GM12891 (cell line): ENCODE measurements at regions not wholly inside any gene's neighbourhood (a gene's known extent, or its start where the extent isn't known, plus 50 kb on each side); places are given as distances from the start of the nearest gene placed in this dataset.

Experiments used
- PAX5 ChIP-seq: IDR thresholded peaks from 2 replicates; pipeline ENCODE4 v1.6.1; 2011; ENCODE audit warnings: low read length, moderate library complexity, mild to moderate bottlenecking; ENCODE audit not compliant: insufficient read depth, severe bottlenecking
- POLR2A ChIP-seq: IDR thresholded peaks from 2 replicates; pipeline ENCODE4 v1.6.1; 2011; ENCODE audit warnings: low read depth, low read length, control low read depth
- POLR2AphosphoS5 ChIP-seq: IDR thresholded peaks from 2 replicates; pipeline ENCODE4 v1.6.1; 2011; ENCODE audit warnings: low read depth, low read length, control low read depth
- POU2F2 ChIP-seq: IDR thresholded peaks from 2 replicates; pipeline ENCODE4 v1.6.1; 2011; ENCODE audit warnings: low read depth, mild to moderate bottlenecking, control low read depth, low read length, moderate library complexity
- SPI1 ChIP-seq: IDR thresholded peaks from 2 replicates; pipeline ENCODE4 v1.6.1; 2011; ENCODE audit warnings: low read depth, low read length, control low read depth
- TAF1 ChIP-seq: IDR thresholded peaks from 2 replicates; pipeline ENCODE4 v1.6.1; 2011; ENCODE audit warnings: low read depth, low read length, control low read depth

- no peak for TF ChIP-seq POLR2AphosphoS5
- TF ChIP-seq POLR2A: no peak
- TF ChIP-seq TAF1: no peak
- TF ChIP-seq PAX5: no peak
- TF ChIP-seq SPI1: no peak
- no peak for TF ChIP-seq POU2F2
These were observed 756.2 kb downstream of the TLE1 start for GRCh38 chr9:80932947-80933780.
